ENCODE measurements at regions not wholly inside any gene's neighbourhood (a gene's known extent, or its start where the extent isn't known, plus 50 kb on each side); places are given as distances from the start of the nearest gene placed in this dataset.

DNA sequence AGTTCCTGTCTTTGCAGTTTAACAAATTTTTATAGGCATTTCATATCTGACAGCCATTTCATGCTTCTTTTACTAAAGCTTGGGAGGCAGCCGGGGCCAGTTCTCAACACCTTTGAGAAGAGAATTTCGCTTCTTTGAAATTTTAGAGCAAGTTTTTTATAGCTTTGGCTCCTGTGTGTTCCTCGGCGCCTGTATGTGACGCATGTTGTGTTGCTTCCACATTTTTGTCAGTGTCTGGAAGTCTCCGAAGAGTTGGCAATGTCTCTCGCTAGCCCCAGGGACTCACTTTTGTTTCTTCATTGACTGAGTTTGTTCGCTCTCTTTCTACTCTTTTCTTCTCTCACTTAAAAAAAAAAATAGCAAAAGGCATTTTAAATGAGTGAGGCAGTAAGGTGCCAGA lies 386.9 kb upstream of the PLXNA2 start:
- TF ChIP-seq, protein P1, sequence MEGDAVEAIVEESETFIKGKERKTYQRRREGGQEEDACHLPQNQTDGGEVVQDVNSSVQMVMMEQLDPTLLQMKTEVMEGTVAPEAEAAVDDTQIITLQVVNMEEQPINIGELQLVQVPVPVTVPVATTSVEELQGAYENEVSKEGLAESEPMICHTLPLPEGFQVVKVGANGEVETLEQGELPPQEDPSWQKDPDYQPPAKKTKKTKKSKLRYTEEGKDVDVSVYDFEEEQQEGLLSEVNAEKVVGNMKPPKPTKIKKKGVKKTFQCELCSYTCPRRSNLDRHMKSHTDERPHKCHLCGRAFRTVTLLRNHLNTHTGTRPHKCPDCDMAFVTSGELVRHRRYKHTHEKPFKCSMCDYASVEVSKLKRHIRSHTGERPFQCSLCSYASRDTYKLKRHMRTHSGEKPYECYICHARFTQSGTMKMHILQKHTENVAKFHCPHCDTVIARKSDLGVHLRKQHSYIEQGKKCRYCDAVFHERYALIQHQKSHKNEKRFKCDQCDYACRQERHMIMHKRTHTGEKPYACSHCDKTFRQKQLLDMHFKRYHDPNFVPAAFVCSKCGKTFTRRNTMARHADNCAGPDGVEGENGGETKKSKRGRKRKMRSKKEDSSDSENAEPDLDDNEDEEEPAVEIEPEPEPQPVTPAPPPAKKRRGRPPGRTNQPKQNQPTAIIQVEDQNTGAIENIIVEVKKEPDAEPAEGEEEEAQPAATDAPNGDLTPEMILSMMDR (IDR thresholded peaks at IDR 0.05): no peak
- TF ChIP-seq POLR2A (IDR thresholded peaks at IDR 0.05): no peak

Data from lower leg skin (tissue), 3 donors.